PC-9 (cell line): ENCODE measurements at regions not wholly inside any gene's neighbourhood (a gene's known extent, or its start where the extent isn't known, plus 50 kb on each side); places are given as distances from the start of the nearest gene placed in this dataset.
"Not testable (repeated sequence)": the region's sequence is repeated elsewhere in the genome, so short reads cannot be mapped to it uniquely, and the experiment has no call there.

Experiments
- EZH2 ChIP-seq: fragments of 200-600 bp; sonication (generic); IDR thresholded peaks from 2 replicates; pipeline ENCODE4 v1.8.0; 2017; ENCODE audit warnings: antibody characterized with exemption, low read depth
- TF ChIP-seq, protein P1 (sequence below): fragments of 200-600 bp; sonication (generic); conservative IDR thresholded peaks from 2 replicates; pipeline ENCODE4 v1.6.1; 2017; ENCODE audit warnings: mixed run types, antibody characterized with exemption, mild to moderate bottlenecking, moderate library complexity

DNA sequence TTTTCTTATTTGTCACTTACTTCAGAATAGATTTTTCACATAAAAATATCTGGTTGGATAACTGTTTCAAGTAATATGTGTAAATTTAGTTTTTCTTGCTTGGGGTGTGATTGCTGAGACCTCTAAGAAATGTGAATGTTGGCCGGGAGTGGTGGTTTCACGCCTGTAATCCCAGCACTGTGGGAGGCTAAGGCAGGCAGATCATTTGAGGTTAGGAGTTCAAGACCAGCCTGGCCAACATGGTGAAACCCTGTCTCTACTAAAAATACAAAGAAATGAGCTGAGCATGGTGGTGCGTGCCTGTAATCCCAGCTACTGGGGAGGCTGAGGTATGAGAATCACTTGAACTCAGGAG lies 161.5 kb downstream of the REEP3 start:
- TF ChIP-seq, protein P1, sequence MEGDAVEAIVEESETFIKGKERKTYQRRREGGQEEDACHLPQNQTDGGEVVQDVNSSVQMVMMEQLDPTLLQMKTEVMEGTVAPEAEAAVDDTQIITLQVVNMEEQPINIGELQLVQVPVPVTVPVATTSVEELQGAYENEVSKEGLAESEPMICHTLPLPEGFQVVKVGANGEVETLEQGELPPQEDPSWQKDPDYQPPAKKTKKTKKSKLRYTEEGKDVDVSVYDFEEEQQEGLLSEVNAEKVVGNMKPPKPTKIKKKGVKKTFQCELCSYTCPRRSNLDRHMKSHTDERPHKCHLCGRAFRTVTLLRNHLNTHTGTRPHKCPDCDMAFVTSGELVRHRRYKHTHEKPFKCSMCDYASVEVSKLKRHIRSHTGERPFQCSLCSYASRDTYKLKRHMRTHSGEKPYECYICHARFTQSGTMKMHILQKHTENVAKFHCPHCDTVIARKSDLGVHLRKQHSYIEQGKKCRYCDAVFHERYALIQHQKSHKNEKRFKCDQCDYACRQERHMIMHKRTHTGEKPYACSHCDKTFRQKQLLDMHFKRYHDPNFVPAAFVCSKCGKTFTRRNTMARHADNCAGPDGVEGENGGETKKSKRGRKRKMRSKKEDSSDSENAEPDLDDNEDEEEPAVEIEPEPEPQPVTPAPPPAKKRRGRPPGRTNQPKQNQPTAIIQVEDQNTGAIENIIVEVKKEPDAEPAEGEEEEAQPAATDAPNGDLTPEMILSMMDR = not testable (repeated sequence)
- TF ChIP-seq EZH2 = not testable (repeated sequence)
